K562 (cell line): ENCODE measurements at regions not wholly inside any gene's neighbourhood (a gene's known extent, or its start where the extent isn't known, plus 50 kb on each side); places are given as distances from the start of the nearest gene placed in this dataset.

Experiments used
- CTCF ChIP-seq, 3 experiments: IDR thresholded peaks in 2 of 3; conservative IDR thresholded peaks in 1 of 3; 2 replicates each; pipeline ENCODE4 v1.5.1; 2011 to 2012; ENCODE audit warnings: low read length in 3 of 3, mild to moderate bottlenecking in 3 of 3, control low read depth in 2 of 3, improper control_type of control experiment in 1 of 3, inconsistent platforms in 1 of 3, low read depth in 1 of 3, mixed read lengths in 1 of 3, moderate library complexity in 1 of 3; ENCODE audit not compliant: insufficient read depth in 2 of 3
- DEAF1 ChIP-seq: fragments of 450-650 bp; formaldehyde crosslinking; IDR thresholded peaks from 2 replicates; pipeline ENCODE4 v1.4.0; 2020; ENCODE audit warnings: mild to moderate bottlenecking, moderate library complexity
- RAD21 ChIP-seq, 2 experiments: fragments of 250-450 bp in 1 of 2; fragments of 450-650 bp in 1 of 2; sonication (Bioruptor Pico) in 1 of 2; formaldehyde crosslinking in 1 of 2; IDR thresholded peaks in 1 of 2; conservative IDR thresholded peaks in 1 of 2; 2 replicates each; pipeline versions ENCODE4 v1.4.0 to v1.8.0; 2020 to 2022; ENCODE audit warnings: mild to moderate bottlenecking in 2 of 2, moderate library complexity in 1 of 2
- SMC3 ChIP-seq: conservative IDR thresholded peaks from 2 replicates; pipeline ENCODE4 v1.6.1; 2011; ENCODE audit warnings: low read depth, low read length, improper control_type of control experiment; ENCODE audit not compliant: insufficient read depth
- ZNF518B ChIP-seq: fragments of 250-450 bp; sonication (Bioruptor Pico); IDR thresholded peaks from 2 replicates; pipeline ENCODE4 v1.5.0; 2021; ENCODE audit warnings: mild to moderate bottlenecking, moderate library complexity

- TF ChIP-seq CTCF (IDR thresholded peaks at IDR 0.05 in 2 of 3, conservative IDR thresholded peaks at IDR 0.05 in 1 of 3; ENCODE audit: insufficient read depth in 2 of 3, low read depth in 1 of 3, low read length in 3 of 3) (peak; percentile 54 to 74 (median 65); a peak in 5 of 6 replicates), DEAF1 (CRISPR knock-in tag) (peak; percentile 60; the same call in 1 of the 2 replicates), ZNF518B (no peak), RAD21 (CRISPR knock-in tag; conservative IDR thresholded peaks at IDR 0.05 in 1 of 2, IDR thresholded peaks at IDR 0.05 in 1 of 2) (peak; percentile 80 to 88), SMC3 (peak; percentile 70)
Observed at GRCh38 chr14:22472935-22473854, 115.8 kb downstream of the DAD1 start (continued).
